Endothelial cell of umbilical vein (primary cell): ENCODE measurements at regions not wholly inside any gene's neighbourhood (a gene's known extent, or its start where the extent isn't known, plus 50 kb on each side); places are given as distances from the start of the nearest gene placed in this dataset.
A peak's percentile ranks its signal among the peaks of the same experiment; 100 is the strongest.

ENCODE experiments used
- BruUV-seq: library from RNA; stranded (reverse); fragments of 400-500 nt; replicated peaks from 2 replicates; lab custom pipeline; 2021; lab: Mats Ljungman, UMichigan
- CTCF ChIA-PET: fragments of 300-600, 350-600 bp; sonication (Branson Sonifier 250); formaldehyde crosslinking; loops from one replicate; lab custom pipeline; 2021; ENCODE audit warnings: antibody characterized with exemption, inconsistent platforms; lab: Charles Lee
- POLR2A ChIA-PET: fragments of 300-600, 350-600 bp; sonication (Branson Sonifier 250); formaldehyde crosslinking; loops from one replicate; lab custom pipeline; 2021; ENCODE audit warnings: antibody characterized with exemption, inconsistent platforms; lab: Charles Lee
- DNase-seq: peaks from one replicate; pipeline ENCODE4 v3.0.0-alpha.2; 2011; ENCODE audit warnings: low read depth, low spot score
- FAIRE-seq: peaks from 2 replicates; lab custom pipeline; 2011; peaks lifted over from hg19 to GRCh38; lab: Jason Lieb, UNC
- H2AFZ ChIP-seq: 2 replicates; pipeline ENCODE4 v1.6.0; 2012; ENCODE audit warnings: low read depth, low read length, control low read depth, inconsistent platforms
- H3K27ac ChIP-seq: 2 replicates; pipeline ENCODE4 v1.5.1; 2011; ENCODE audit warnings: low read depth, mild to moderate bottlenecking, control low read depth, low read length, moderate library complexity; ENCODE audit not compliant: insufficient read depth
- H3K27me3 ChIP-seq, 2 experiments: 2 replicates each; pipeline versions ENCODE4 v1.6.0 to v1.6.1; 2011; ENCODE audit warnings: low read length in 2 of 2, mixed read lengths in 1 of 2; ENCODE audit not compliant: control insufficient read depth in 2 of 2, insufficient read depth in 2 of 2
- H3K36me3 ChIP-seq, 2 experiments: 2 replicates in 1 of 2; 3 replicates in 1 of 2; pipeline ENCODE4 v1.5.1; 2011; ENCODE audit warnings: low read length in 2 of 2, mild to moderate bottlenecking in 1 of 2, moderate library complexity in 1 of 2; ENCODE audit not compliant: control insufficient read depth in 2 of 2, insufficient read depth in 2 of 2; ENCODE audit errors: extremely low read depth in 1 of 2
- H3K4me1 ChIP-seq: 3 replicates; pipeline ENCODE4 v1.5.1; 2011; ENCODE audit warnings: mild to moderate bottlenecking, low read length; ENCODE audit not compliant: control insufficient read depth, insufficient read depth; ENCODE audit errors: extremely low read depth
- H3K4me2 ChIP-seq: 2 replicates; pipeline ENCODE4 v1.6.1; 2011; ENCODE audit warnings: low read length, control low read depth, mixed read lengths; ENCODE audit not compliant: insufficient read depth
- H3K4me3 ChIP-seq, 3 experiments: fragments of 200-600 bp in 1 of 3; sonication (generic), shearing (Covaris generic) in 1 of 3; replicated peaks in 1 of 3; 2 replicates each; pipeline ENCODE4 v1.5.1; 2011 to 2016; ENCODE audit warnings: control low read depth in 3 of 3, low read length in 3 of 3, mild to moderate bottlenecking in 2 of 3, inconsistent platforms in 1 of 3, low read depth in 1 of 3, moderate library complexity in 1 of 3; ENCODE audit not compliant: insufficient read depth in 1 of 3
- H3K79me2 ChIP-seq: 2 replicates; pipeline ENCODE4 v1.6.0; 2012; ENCODE audit warnings: low read length, inconsistent platforms; ENCODE audit not compliant: control insufficient read depth, insufficient read depth
- H3K9ac ChIP-seq: replicated peaks from 2 replicates; pipeline ENCODE3; 2011; ENCODE audit warnings: low read length, control low read depth; ENCODE audit not compliant: insufficient read depth; ENCODE audit errors: extremely low read depth
- H3K9me1 ChIP-seq: replicated peaks from 3 replicates; pipeline ENCODE4 v1.6.0; 2011; ENCODE audit warnings: mild to moderate bottlenecking, low read length; ENCODE audit not compliant: control insufficient read depth, insufficient read depth; ENCODE audit errors: extremely low read depth
- H3K9me3 ChIP-seq: replicated peaks from 2 replicates; pipeline ENCODE4 v1.5.1; 2012; ENCODE audit warnings: low read length, inconsistent platforms; ENCODE audit not compliant: control insufficient read depth, insufficient read depth
- H4K20me1 ChIP-seq: replicated peaks from 2 replicates; pipeline ENCODE3; 2011; ENCODE audit warnings: mild to moderate bottlenecking, low read length; ENCODE audit not compliant: control insufficient read depth, insufficient read depth; ENCODE audit errors: extremely low read depth
- EZH2 ChIP-seq: IDR thresholded peaks from 2 replicates; pipeline ENCODE4 v1.6.1; 2012; ENCODE audit warnings: borderline replicate concordance, low read depth, mild to moderate bottlenecking, moderate library complexity, low read length, inconsistent platforms; ENCODE audit not compliant: severe bottlenecking
- FOS ChIP-seq: IDR thresholded peaks from 2 replicates; pipeline ENCODE4 v1.6.1; 2011; ENCODE audit warnings: mild to moderate bottlenecking, low read length, moderate library complexity, borderline replicate concordance; ENCODE audit not compliant: insufficient read depth
- GATA2 ChIP-seq: IDR thresholded peaks from 2 replicates; pipeline ENCODE4 v1.7.0; 2011; ENCODE audit warnings: low read depth, mild to moderate bottlenecking, moderate library complexity, mixed read lengths, low read length; ENCODE audit not compliant: insufficient read length, insufficient read depth
- JUN ChIP-seq: IDR thresholded peaks from 2 replicates; pipeline ENCODE4 v1.6.1; 2011; ENCODE audit warnings: borderline replicate concordance, low read depth; ENCODE audit not compliant: insufficient read length, insufficient read depth
- MYC ChIP-seq: IDR thresholded peaks from one replicate; pipeline ENCODE4 v1.6.1; 2011; ENCODE audit warnings: mild to moderate bottlenecking, low read depth, low read length
- POLR2A ChIP-seq: IDR thresholded peaks from 2 replicates; pipeline ENCODE4 v1.6.1; 2012; ENCODE audit warnings: low read depth, mild to moderate bottlenecking, control low read depth, low read length
- POLR2AphosphoS5 ChIP-seq: IDR thresholded peaks from 2 replicates; pipeline ENCODE4 v1.6.1; 2012; ENCODE audit warnings: low read depth, mild to moderate bottlenecking, control low read depth, low read length, moderate library complexity; ENCODE audit not compliant: insufficient read depth
- dilution Hi-C: fragments of 300-500 bp; cut with MboI; formaldehyde crosslinking; loops from one replicate; pipeline ENCODE4 v1.15.0; 2019; ENCODE audit warnings: low sequenced_read_pairs; ENCODE audit not compliant: extremely low pct_ligation_motif_present
- intact Hi-C: fragments of 100-400 bp; cut with micrococcal nuclease; formaldehyde crosslinking; loops from one replicate; pipeline ENCODE4 v1.10.0; 2022
- TF ChIP-seq, protein P1 (sequence below), 2 donors: IDR thresholded peaks; 1 replicate in 1 of 2; 2 replicates in 1 of 2; pipeline ENCODE4 v1.5.1; 2011; ENCODE audit warnings: low read length in 2 of 2, mild to moderate bottlenecking in 2 of 2, moderate library complexity in 2 of 2, control low read depth in 1 of 2, inconsistent platforms in 1 of 2, low read depth in 1 of 2; ENCODE audit not compliant: insufficient read depth in 1 of 2; ENCODE audit errors: extremely low read depth in 1 of 2
- TF ChIP-seq, protein P2 (sequence below): IDR thresholded peaks from 2 replicates; pipeline ENCODE4 v1.6.1; 2011; ENCODE audit not compliant: insufficient read depth, insufficient read length

DNA sequence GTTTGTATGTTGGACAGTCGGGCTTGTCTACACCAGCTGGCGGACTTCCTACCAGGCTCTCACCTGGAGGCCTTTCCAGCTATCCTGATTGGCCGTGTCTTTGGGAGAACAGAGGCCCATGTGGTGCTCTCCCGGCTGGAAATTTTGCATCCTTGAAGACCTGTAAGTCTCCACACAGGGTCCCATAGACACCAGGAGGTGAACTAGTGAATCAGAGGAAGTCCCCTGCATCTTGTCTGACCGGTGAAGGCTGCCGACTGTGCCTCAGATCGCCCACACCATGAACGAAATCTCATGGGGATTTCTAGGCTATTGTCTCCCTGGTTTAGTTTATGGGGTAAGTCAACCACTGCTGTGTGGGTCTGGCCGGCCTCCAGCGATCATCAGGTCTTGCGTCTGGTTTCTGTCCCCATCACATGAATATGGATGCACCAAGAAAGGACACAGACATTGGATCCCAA, 108.4 kb upstream of the LYZL2 start:
- dilution Hi-C loops = no loop called here
- no peaks in the 10 kb centered on the region for H4K20me1 ChIP-seq
- intact Hi-C loops = loop anchor here (2.0 kb wide), 1 partner anchor 47 kb away; no protein-coding TSS in a partner anchor
- H2AFZ ChIP-seq = no peak overlapping the region
- no peaks in the 10 kb centered on the region for H3K9me3 ChIP-seq
- H3K9ac ChIP-seq = no peak overlapping the region
- no peak overlapping the region for H3K27ac ChIP-seq
- no peaks in the 10 kb centered on the region for H3K27me3 ChIP-seq
- TF ChIP-seq, protein P1, sequence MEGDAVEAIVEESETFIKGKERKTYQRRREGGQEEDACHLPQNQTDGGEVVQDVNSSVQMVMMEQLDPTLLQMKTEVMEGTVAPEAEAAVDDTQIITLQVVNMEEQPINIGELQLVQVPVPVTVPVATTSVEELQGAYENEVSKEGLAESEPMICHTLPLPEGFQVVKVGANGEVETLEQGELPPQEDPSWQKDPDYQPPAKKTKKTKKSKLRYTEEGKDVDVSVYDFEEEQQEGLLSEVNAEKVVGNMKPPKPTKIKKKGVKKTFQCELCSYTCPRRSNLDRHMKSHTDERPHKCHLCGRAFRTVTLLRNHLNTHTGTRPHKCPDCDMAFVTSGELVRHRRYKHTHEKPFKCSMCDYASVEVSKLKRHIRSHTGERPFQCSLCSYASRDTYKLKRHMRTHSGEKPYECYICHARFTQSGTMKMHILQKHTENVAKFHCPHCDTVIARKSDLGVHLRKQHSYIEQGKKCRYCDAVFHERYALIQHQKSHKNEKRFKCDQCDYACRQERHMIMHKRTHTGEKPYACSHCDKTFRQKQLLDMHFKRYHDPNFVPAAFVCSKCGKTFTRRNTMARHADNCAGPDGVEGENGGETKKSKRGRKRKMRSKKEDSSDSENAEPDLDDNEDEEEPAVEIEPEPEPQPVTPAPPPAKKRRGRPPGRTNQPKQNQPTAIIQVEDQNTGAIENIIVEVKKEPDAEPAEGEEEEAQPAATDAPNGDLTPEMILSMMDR (IDR thresholded peaks at IDR 0.05; ENCODE audit: extremely low read depth in 1 of 2, insufficient read depth in 1 of 2, low read depth in 1 of 2, low read length in 2 of 2) = no peak
- TF ChIP-seq POLR2AphosphoS5 = no peak
- no peak for TF ChIP-seq EZH2
- no peak for TF ChIP-seq POLR2A
- TF ChIP-seq JUN = no peak
- TF ChIP-seq MYC = no peak
- TF ChIP-seq, protein P2, sequence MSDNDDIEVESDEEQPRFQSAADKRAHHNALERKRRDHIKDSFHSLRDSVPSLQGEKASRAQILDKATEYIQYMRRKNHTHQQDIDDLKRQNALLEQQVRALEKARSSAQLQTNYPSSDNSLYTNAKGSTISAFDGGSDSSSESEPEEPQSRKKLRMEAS = no peak
- TF ChIP-seq GATA2 = no peak
- TF ChIP-seq FOS = no peak
- H3K79me2 ChIP-seq = no peaks in the 10 kb centered on the region
- no peak overlapping the region for H3K4me2 ChIP-seq
- ChIA-PET POLR2A (no interaction called here), CTCF (no interaction called here)
- H3K36me3 ChIP-seq = no peaks in the 10 kb centered on the region
- FAIRE-seq = peak; percentile 28
- no peak overlapping the region for H3K4me3 ChIP-seq
- BruUV-seq = no TSS peak
- no peaks in the 10 kb centered on the region for H3K9me1 ChIP-seq
- peaks cover 4% of the 10 kb centered on the region for H3K4me1 ChIP-seq
- no peak for DNase-seq
